Neural progenitor cell (in vitro differentiated cells): ENCODE measurements at regions not wholly inside any gene's neighbourhood (a gene's known extent, or its start where the extent isn't known, plus 50 kb on each side); places are given as distances from the start of the nearest gene placed in this dataset.

ENCODE experiments used
- CTCF ChIP-seq: fragments of 200-600 bp; sonication (generic); IDR thresholded peaks from 2 replicates; pipeline ENCODE4 v1.5.1; 2017; ENCODE audit warnings: antibody characterized with exemption, mild to moderate bottlenecking
- EZH2 ChIP-seq: fragments of 200-600 bp; sonication (generic); IDR thresholded peaks from 2 replicates; pipeline ENCODE4 v1.6.1; 2017; ENCODE audit warnings: antibody characterized with exemption, mild to moderate bottlenecking, moderate library complexity
- EZH2phosphoT487 ChIP-seq: fragments of 200-600 bp; sonication (generic); IDR thresholded peaks from 2 replicates; pipeline ENCODE4 v1.6.1; 2017; ENCODE audit warnings: antibody characterized with exemption

- TF ChIP-seq CTCF (no peak), EZH2 (no peak), EZH2phosphoT487 (no peak)
Observed at GRCh38 chr10:84683980-84684740, 355.8 kb downstream of the CCSER2 start.
